Panc1 (cell line): ENCODE measurements at regions not wholly inside any gene's neighbourhood (a gene's known extent, or its start where the extent isn't known, plus 50 kb on each side); places are given as distances from the start of the nearest gene placed in this dataset.
"Not testable (repeated sequence)": the region's sequence is repeated elsewhere in the genome, so short reads cannot be mapped to it uniquely, and the experiment has no call there.

ENCODE experiments used
- ATAC-seq: fragments of 200-7000 bp; cut with Tn5 transposase; 2 replicates; pipeline ENCODE4 v1.9.1; 2020; ENCODE audit warnings: mild to moderate bottlenecking, moderate library complexity
- BruUV-seq: library from RNA; stranded (reverse); fragments of 400-500 nt; replicated peaks from 2 replicates; lab custom pipeline; 2021; lab: Mats Ljungman, UMichigan
- CTCF ChIA-PET: fragments of 300-600 bp; sonication (Branson Sonifier 250); formaldehyde crosslinking; loops from one replicate; lab custom pipeline; 2022; ENCODE audit warnings: antibody characterized with exemption; lab: Charles Lee
- POLR2A ChIA-PET: fragments of 300-600 bp; sonication (Branson Sonifier 250); formaldehyde crosslinking; loops from one replicate; lab custom pipeline; 2022; ENCODE audit warnings: antibody characterized with exemption; lab: Charles Lee
- DNase-seq: peaks from one replicate; pipeline ENCODE4 v3.0.0-alpha.2; 2010; ENCODE audit warnings: low read depth, low spot score
- H3K27ac ChIP-seq: 2 replicates; pipeline ENCODE4 v1.5.1; 2011; ENCODE audit warnings: mild to moderate bottlenecking, low read length, inconsistent platforms
- H3K27me3 ChIP-seq: fragments of 200-500 bp; sonication (Bioruptor generic); 2 replicates; pipeline ENCODE4 v1.6.0; 2014; ENCODE audit warnings: low read length, inconsistent platforms; ENCODE audit not compliant: control insufficient read depth, insufficient read depth
- H3K36me3 ChIP-seq: fragments of 200-500 bp; sonication (Bioruptor generic); 2 replicates; pipeline ENCODE4 v1.5.1; 2014; ENCODE audit warnings: inconsistent platforms, mild to moderate bottlenecking, low read length, moderate library complexity; ENCODE audit not compliant: control insufficient read depth, insufficient read depth
- H3K4me1 ChIP-seq: 2 replicates; pipeline ENCODE4 v1.5.1; 2011; ENCODE audit warnings: inconsistent platforms, mild to moderate bottlenecking, low read length, moderate library complexity; ENCODE audit not compliant: control insufficient read depth, insufficient read depth
- H3K4me3 ChIP-seq, 2 experiments: 2 replicates each; pipeline ENCODE4 v1.5.1; 2011 to 2012; ENCODE audit warnings: low read depth in 2 of 2, low read length in 2 of 2, mild to moderate bottlenecking in 2 of 2, inconsistent platforms in 1 of 2, moderate library complexity in 1 of 2
- H3K9me3 ChIP-seq: fragments of 200-500 bp; sonication (Bioruptor generic); 2 replicates; pipeline ENCODE4 v1.5.1; 2014; ENCODE audit warnings: low read depth, mild to moderate bottlenecking, inconsistent platforms, low read length, moderate library complexity; ENCODE audit not compliant: control insufficient read depth, insufficient read depth
- CTCF ChIP-seq: fragments of 450-650 bp; IDR thresholded peaks from 2 replicates; pipeline ENCODE4 v1.5.1; 2017; ENCODE audit warnings: mild to moderate bottlenecking
- POLR2AphosphoS5 ChIP-seq: IDR thresholded peaks from 2 replicates; pipeline ENCODE4 v1.6.1; 2012; ENCODE audit warnings: mild to moderate bottlenecking, low read depth, low read length, moderate library complexity
- REST ChIP-seq, 2 experiments: IDR thresholded peaks; 2 replicates each; pipeline ENCODE4 v1.6.1; 2011 to 2012; ENCODE audit warnings: low read depth in 2 of 2, control low read depth in 1 of 2, low read length in 1 of 2, mild to moderate bottlenecking in 1 of 2, moderate library complexity in 1 of 2; ENCODE audit not compliant: insufficient read depth in 1 of 2
- SIN3A ChIP-seq: IDR thresholded peaks from 2 replicates; pipeline ENCODE4 v1.6.1; 2012; ENCODE audit warnings: low read depth, mild to moderate bottlenecking, low read length, moderate library complexity, borderline replicate concordance; ENCODE audit not compliant: insufficient read depth
- TCF7L2 ChIP-seq: IDR thresholded peaks from 2 replicates; pipeline ENCODE4 v1.6.1; 2011; ENCODE audit warnings: mild to moderate bottlenecking, low read depth, low read length, inconsistent platforms
- in situ Hi-C: cut with HindIII; loops from 2 replicates; pipeline ENCODE4 v1.10.0; 2016; ENCODE audit warnings: low sequenced_read_pairs, low pct_unique_long_range_greater_than_20kb
- intact Hi-C: fragments of 100-400 bp; cut with micrococcal nuclease; formaldehyde crosslinking; loops from one replicate; pipeline ENCODE4 v1.10.0; 2022; ENCODE audit not compliant: unreplicated experiment

- no peak for DNase-seq
Measured at GRCh38 chrX:76827672-76828071, 400.2 kb downstream of the MAGEE1 start.

GRCh38 chrX:76840902-76841301 lies 413.4 kb downstream of the MAGEE1 start:
- H3K4me1 ChIP-seq, H3K27me3 ChIP-seq, POLR2A ChIA-PET, ATAC-seq, in situ Hi-C loops, H3K27ac ChIP-seq, CTCF ChIA-PET, H3K36me3 ChIP-seq, intact Hi-C loops, DNase-seq, BruUV-seq, H3K9me3 ChIP-seq, H3K4me3 ChIP-seq: not testable (repeated sequence)

More at GRCh38 chrX:76827672-76828071, 400.2 kb downstream of the MAGEE1 start:
- POLR2A ChIA-PET = no interaction called here
- Histone ChIP-seq H3K4me1 (no peaks in the 10 kb centered on the region), H3K4me3 (no peak overlapping the region), H3K27ac (no peak overlapping the region), H3K27me3 (no peaks in the 10 kb centered on the region), H3K36me3 (no peaks in the 10 kb centered on the region), H3K9me3 (no peaks in the 10 kb centered on the region)
- no peak for TF ChIP-seq TCF7L2
- TF ChIP-seq REST (IDR thresholded peaks at IDR 0.05; ENCODE audit: insufficient read depth in 1 of 2, low read depth in 2 of 2, low read length in 1 of 2) = no peak
- no peak for TF ChIP-seq SIN3A
- TF ChIP-seq CTCF = no peak
- TF ChIP-seq POLR2AphosphoS5 = no peak
- intact Hi-C loops = no loop called here
- no peak for ATAC-seq
- in situ Hi-C loops = no loop called here
- BruUV-seq = no TSS peak
- CTCF ChIA-PET = no interaction called here

- Histone ChIP-seq H3K27me3 (no peaks in the 10 kb centered on the region), H3K27ac (no peak overlapping the region), H3K36me3 (no peaks in the 10 kb centered on the region), H3K4me1 (no peaks in the 10 kb centered on the region), H3K9me3 (no peaks in the 10 kb centered on the region), H3K4me3 (no peak overlapping the region)
- intact Hi-C loops (no loop called here), in situ Hi-C loops (no loop called here)
- DNase-seq (no peak), ATAC-seq (no peak)
- CTCF ChIA-PET = no interaction called here
- peak; percentile 6; the same call in 1 of the 2 replicates for TF ChIP-seq CTCF
- TF ChIP-seq REST (IDR thresholded peaks at IDR 0.05; ENCODE audit: insufficient read depth in 1 of 2, low read depth in 2 of 2, low read length in 1 of 2) = no peak
- no TSS peak for BruUV-seq
- POLR2A ChIA-PET = no interaction called here
Measured at GRCh38 chrX:76850851-76851250, 423.3 kb downstream of the MAGEE1 start.
